Heart right ventricle (tissue), 16 donors: ENCODE measurements at regions not wholly inside any gene's neighbourhood (a gene's known extent, or its start where the extent isn't known, plus 50 kb on each side); places are given as distances from the start of the nearest gene placed in this dataset.

Experiments used
- ATAC-seq, 8 donors: fragments of 200-7000 bp; cut with Tn5 transposase; one replicate each; pipeline ENCODE4 v1.9.1; 2020; ENCODE audit warnings: mild to moderate bottlenecking in 8 of 8, moderate library complexity in 8 of 8, moderate number of reproducible peaks in 1 of 8
- DNase-seq, 2 donors: peaks; one replicate each; pipeline ENCODE4 v3.0.0-alpha.2; 2020
- H3K27ac ChIP-seq, 10 donors: fragments of 200-600 bp; sonication (generic) in 2 of 10; one replicate each; pipeline versions ENCODE4 v1.5.0 to v1.8.0; 2020 to 2022; ENCODE audit warnings: mild to moderate bottlenecking in 3 of 10
- H3K27me3 ChIP-seq, 7 donors: fragments of 200-600 bp; one replicate each; pipeline ENCODE4 v1.8.0; 2021 to 2022; ENCODE audit warnings: mild to moderate bottlenecking in 2 of 7
- H3K36me3 ChIP-seq, 9 donors: fragments of 200-600 bp; sonication (generic) in 1 of 9; one replicate each; pipeline versions ENCODE4 v1.5.0 to v1.8.0; 2020 to 2022; ENCODE audit warnings: mild to moderate bottlenecking in 2 of 9
- H3K4me1 ChIP-seq, 9 donors: fragments of 200-600 bp; sonication (generic) in 1 of 9; one replicate each; pipeline versions ENCODE4 v1.5.0 to v1.8.0; 2020 to 2022; ENCODE audit warnings: mild to moderate bottlenecking in 4 of 9
- H3K4me3 ChIP-seq, 10 donors: fragments of 200-600 bp; sonication (generic) in 2 of 10; one replicate each; pipeline versions ENCODE4 v1.5.0 to v1.8.0; 2020 to 2022; ENCODE audit warnings: mild to moderate bottlenecking in 7 of 10, moderate library complexity in 2 of 10
- H3K9me3 ChIP-seq, 11 donors: fragments of 200-600 bp in 10 of 11; sonication (generic) in 2 of 11; one replicate each; pipeline versions ENCODE4 v1.5.0 to v1.8.0; 2013 to 2022; ENCODE audit warnings: mild to moderate bottlenecking in 2 of 11, control low read depth in 1 of 11, moderate library complexity in 1 of 11
- CTCF ChIP-seq, 9 donors: fragments of 200-600 bp; sonication (generic) in 2 of 9; IDR thresholded peaks; one replicate each; pipeline versions ENCODE4 v1.5.0 to v1.8.0; 2021 to 2022; ENCODE audit warnings: antibody characterized with exemption in 9 of 9, mild to moderate bottlenecking in 5 of 9, moderate library complexity in 1 of 9
- WGBS, 2 donors: extraction: QIAGEN DNeasy Blood & Tissue Kit; methylation state at CpG; one replicate each; pipeline ENCODE4 v1.1.7; 2013; ENCODE audit warnings: inconsistent platforms in 1 of 2; 5-methylcytosine and 5-hydroxymethylcytosine counted together
- intact Hi-C, 10 donors: fragments of 100-400 bp; cut with DNase I; formaldehyde crosslinking; loops; one replicate each; pipeline versions ENCODE4 v1.11.1 to v1.14.2; 2022
- donor health status: Arrhythmogenic right ventricular cardiomyopathy.
- donor health status: ischemic (EF 13 %, LVEDD 7.1; RV severe dilation, severe dysfunction).
- donor health status: healthy with polysubstance abuse.
- donor health status: DM: no; HTN: yes; CAD: no.
- donor health status: DM: no; HTN: no; CAD: no.
- donor health status: ischemic (EF 25% LVEDD 6.9; RV normal size, moderate dysfunction).
- donor health status: ischemic (EF 25% LVEDD 5.7; RV mildly dilated, moderate dysfunction).
- donor health status: healthy.
- donor health status: DM: yes; HTN: yes; CAD: no.
- donor health status: Ischemic cardiomyopathy.
- donor health status: ischemic (EF 35%, LVEDD 5.7; RV mildly dilated, moderate dysfunction).
- donor health status: nonischemic (EF 11% LVEDD 7.7; RV severe dilation, severe dysfunction).
- donor health status: DM: yes; HTN: yes; CAD: no.
- donor health status: PGD.
- donor health status: ischemic (EF 29% LVEDD 5.4; RV normal size, mild dysfunction).
- donor health status: nonischemic (EF 23%, LVEDD 6.1; RV moderate dilation, normal function).

DNA sequence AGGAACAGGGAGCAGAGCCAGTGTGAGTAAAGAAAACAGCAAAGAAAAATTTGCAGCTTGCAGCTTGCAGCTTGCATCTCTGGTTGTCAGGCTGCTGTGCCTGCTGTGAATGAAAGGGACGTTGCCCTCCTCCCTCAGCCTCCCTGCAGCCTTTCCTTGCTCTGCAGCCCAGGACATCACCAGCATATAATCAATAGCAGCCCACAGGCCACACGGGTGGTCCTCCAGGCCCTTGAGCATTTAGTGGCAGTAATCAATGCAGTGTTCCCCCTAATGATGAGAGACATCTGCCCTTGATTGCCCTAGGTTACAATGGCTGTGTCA is 122.2 kb upstream of the TACR1 start:
- no peak for TF ChIP-seq CTCF (IDR thresholded peaks at IDR 0.05)
- Histone ChIP-seq H3K4me1 (peaks cover 0 to 20% (median 0%) of the 10 kb centered on the region in 9 donors), H3K27ac (no peak overlapping the region), H3K36me3 (no peaks in the 10 kb centered on the region), H3K9me3 (no peaks in the 10 kb centered on the region), H3K4me3 (no peak overlapping the region), H3K27me3 (no peaks in the 10 kb centered on the region)
- ATAC-seq (no peak), DNase-seq (no peak)
- intact Hi-C loops, result no loop called here
- 26 to 32% methylated on average over 2 of the region's 2 CpGs for WGBS, 2 donors

DNA sequence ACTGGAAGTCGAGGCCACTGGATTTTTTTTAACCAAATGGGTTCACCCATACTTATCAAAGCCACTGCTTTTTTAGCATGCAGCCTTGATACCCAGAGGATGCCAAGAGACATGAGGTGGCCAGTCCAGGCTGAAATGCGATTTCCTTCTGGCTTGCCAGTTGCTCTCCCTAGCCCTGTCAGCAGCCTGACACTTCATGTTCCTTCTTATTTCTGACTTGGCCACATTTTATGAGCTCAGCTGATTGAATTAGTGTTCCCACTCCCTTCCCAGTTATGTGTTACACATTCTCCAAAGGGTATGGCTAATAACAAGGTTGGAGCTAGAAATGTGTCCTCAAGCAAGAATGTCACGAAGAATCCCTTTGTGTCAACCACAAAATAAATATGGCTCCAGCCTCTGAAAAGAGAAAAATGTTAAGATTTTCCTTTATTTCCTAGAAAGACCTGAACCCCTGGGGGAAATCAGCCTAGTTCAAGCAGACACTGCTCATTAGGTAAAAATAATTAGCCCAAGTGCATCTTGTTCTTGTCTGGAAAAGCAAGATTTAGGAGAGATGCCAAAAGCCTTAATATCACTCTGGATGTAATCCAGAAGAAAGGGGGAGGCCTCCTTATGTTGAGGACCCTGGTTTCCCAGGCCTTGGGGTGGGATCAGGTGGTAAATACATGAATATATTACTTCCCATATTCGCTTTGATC is 121.7 kb upstream of the TACR1 start:
- Histone ChIP-seq H3K27me3 (no peaks in the 10 kb centered on the region), H3K36me3 (no peaks in the 10 kb centered on the region), H3K27ac (no peak overlapping the region), H3K9me3 (no peaks in the 10 kb centered on the region), H3K4me1 (peaks cover 0 to 20% (median 0%) of the 10 kb centered on the region in 9 donors), H3K4me3 (no peak overlapping the region)
- DNase-seq (no peak), ATAC-seq (no peak)
- no peak for TF ChIP-seq CTCF (IDR thresholded peaks at IDR 0.05)
- intact Hi-C loops, result no loop called here
- 73 to 75% methylated on average over 4 of the region's 4 CpGs for WGBS, 2 donors

GRCh38 chr2:75319951-75320350 is 120.6 kb upstream of the TACR1 start:
- 86 to 90% methylated on average over 2 of the region's 2 CpGs for WGBS, 2 donors
- Histone ChIP-seq H3K9me3 (no peaks in the 10 kb centered on the region), H3K27ac (no peak overlapping the region), H3K27me3 (no peaks in the 10 kb centered on the region), H3K36me3 (no peaks in the 10 kb centered on the region), H3K4me3 (no peak overlapping the region), H3K4me1 (peaks cover 0 to 9% (median 0%) of the 10 kb centered on the region in 9 donors)
- ATAC-seq, result no peak
- intact Hi-C loops, result no loop called here
- no peak for TF ChIP-seq CTCF (IDR thresholded peaks at IDR 0.05)
- DNase-seq, result no peak

DNA sequence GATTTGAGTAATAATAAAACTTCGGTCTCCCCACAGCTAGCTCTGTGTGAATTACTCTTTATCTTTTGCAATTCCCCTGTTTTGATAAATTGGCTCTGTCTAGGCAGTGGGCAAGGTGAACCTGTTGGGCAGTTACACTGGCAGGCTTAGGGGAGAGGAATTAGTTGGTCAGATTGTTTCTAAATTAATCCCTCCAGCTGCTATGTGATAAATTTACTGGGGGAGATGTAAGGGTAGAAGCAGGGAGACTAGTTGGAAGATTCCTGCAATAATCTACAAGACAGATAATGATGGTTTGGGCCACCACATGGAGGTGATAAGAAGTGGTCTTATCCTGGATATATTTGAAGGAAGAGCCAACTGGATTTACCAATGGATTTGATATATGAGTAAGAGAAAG is 118.5 kb upstream of the TACR1 start:
- WGBS, 2 donors, result 80 to 86% methylated on average over 1 of the region's 1 CpG
- H3K9me3 ChIP-seq, result no peaks in the 10 kb centered on the region
- ATAC-seq (no peak), DNase-seq (no peak)
- no peaks in the 10 kb centered on the region for H3K4me1 ChIP-seq
- H3K27ac ChIP-seq, result no peak overlapping the region
- no peak overlapping the region for H3K4me3 ChIP-seq
- intact Hi-C loops, result no loop called here
- no peaks in the 10 kb centered on the region for H3K27me3 ChIP-seq
- H3K36me3 ChIP-seq, result no peaks in the 10 kb centered on the region
- no peak for TF ChIP-seq CTCF (IDR thresholded peaks at IDR 0.05)
